PC-9 (cell line): ENCODE measurements at regions not wholly inside any gene's neighbourhood (a gene's known extent, or its start where the extent isn't known, plus 50 kb on each side); places are given as distances from the start of the nearest gene placed in this dataset.

ENCODE experiments used
- BruUV-seq: library from RNA; stranded (reverse); fragments of 400-500 nt; replicated peaks from 2 replicates; lab custom pipeline; 2021; lab: Mats Ljungman, UMichigan
- CTCF ChIA-PET: fragments of 300-600 bp; sonication (Branson Sonifier 250); formaldehyde crosslinking; loops from one replicate; lab custom pipeline; 2022; ENCODE audit warnings: antibody characterized with exemption; lab: Charles Lee
- POLR2A ChIA-PET: fragments of 300-600 bp; sonication (Branson Sonifier 250); formaldehyde crosslinking; loops from one replicate; lab custom pipeline; 2022; ENCODE audit warnings: antibody characterized with exemption; ENCODE audit not compliant: unreplicated experiment; lab: Charles Lee
- DNase-seq, 2 experiments: peaks; one replicate each; pipeline versions ENCODE4 v3.0.0 to v3.0.0-alpha.2; 2015 to 2022; ENCODE audit warnings: mixed read lengths in 1 of 2
- H2AFZ ChIP-seq: fragments of 200-600 bp; sonication (generic); 2 replicates; pipeline ENCODE4 v1.8.1; 2017; ENCODE audit warnings: antibody characterized with exemption
- H3F3A ChIP-seq: fragments of 200-600 bp; sonication (generic); 2 replicates; pipeline ENCODE4 v1.8.1; 2017; ENCODE audit warnings: antibody characterized with exemption, mild to moderate bottlenecking, low read depth; ENCODE audit not compliant: insufficient read depth
- H3K27ac ChIP-seq: fragments of 200-600 bp; sonication (generic); 2 replicates; pipeline ENCODE4 v1.6.1; 2016; ENCODE audit warnings: mixed run types
- H3K27me3 ChIP-seq: fragments of 200-600 bp; sonication (generic); 2 replicates; pipeline ENCODE4 v1.6.1; 2016; ENCODE audit warnings: low read depth, mixed run types; ENCODE audit not compliant: insufficient read depth
- H3K36me3 ChIP-seq: fragments of 200-600 bp; sonication (generic); 2 replicates; pipeline ENCODE4 v1.6.1; 2016; ENCODE audit warnings: low read depth, mixed run types
- H3K4me1 ChIP-seq: fragments of 200-600 bp; sonication (generic); replicated peaks from 2 replicates; pipeline ENCODE4 v1.6.1; 2016; ENCODE audit warnings: mixed run types; ENCODE audit not compliant: insufficient read depth
- H3K4me2 ChIP-seq: fragments of 200-600 bp; sonication (generic); 2 replicates; pipeline ENCODE4 v1.6.1; 2017; ENCODE audit warnings: mixed run types
- H3K4me3 ChIP-seq: fragments of 200-600 bp; sonication (generic); 2 replicates; pipeline ENCODE4 v1.6.1; 2016; ENCODE audit warnings: mixed run types
- H3K79me2 ChIP-seq: fragments of 200-600 bp; sonication (generic); 2 replicates; pipeline ENCODE4 v1.6.1; 2017; ENCODE audit warnings: low read depth, mixed run types
- H3K9me2 ChIP-seq: fragments of 200-600 bp; sonication (generic); 2 replicates; pipeline ENCODE4 v1.8.1; 2017; ENCODE audit warnings: mild to moderate bottlenecking; ENCODE audit not compliant: insufficient read depth
- H3K9me3 ChIP-seq: fragments of 200-600 bp; sonication (generic); 2 replicates; pipeline ENCODE4 v1.8.1; 2016; ENCODE audit warnings: low read depth; ENCODE audit not compliant: insufficient read depth
- H4K20me1 ChIP-seq: fragments of 200-600 bp; sonication (generic); 2 replicates; pipeline ENCODE4 v1.8.1; 2017; ENCODE audit not compliant: insufficient read depth
- CTCF ChIP-seq: fragments of 200-600 bp; sonication (generic); conservative IDR thresholded peaks from 2 replicates; pipeline ENCODE4 v1.6.1; 2017; ENCODE audit warnings: mixed run types, antibody characterized with exemption, mild to moderate bottlenecking, moderate library complexity
- EZH2 ChIP-seq: fragments of 200-600 bp; sonication (generic); IDR thresholded peaks from 2 replicates; pipeline ENCODE4 v1.8.0; 2017; ENCODE audit warnings: antibody characterized with exemption, low read depth
- intact Hi-C: fragments of 100-400 bp; cut with micrococcal nuclease; formaldehyde crosslinking; loops from one replicate; pipeline ENCODE4 v1.10.0; 2022; ENCODE audit not compliant: unreplicated experiment

- Histone ChIP-seq H3K9me3 (no peaks in the 10 kb centered on the region), H3K9me2 (no peaks in the 10 kb centered on the region), H3K4me2 (no peak overlapping the region), H3K4me3 (no peak overlapping the region), H2AFZ (no peak overlapping the region), H3K36me3 (no peaks in the 10 kb centered on the region), H3F3A (no peaks in the 10 kb centered on the region), H4K20me1 (no peaks in the 10 kb centered on the region), H3K79me2 (no peaks in the 10 kb centered on the region), H3K27ac (no peak overlapping the region), H3K27me3 (no peaks in the 10 kb centered on the region), H3K4me1 (peaks cover 4% of the 10 kb centered on the region; the same call in 1 of the 2 replicates)
- CTCF ChIA-PET: no interaction called here
- no peak for DNase-seq
- POLR2A ChIA-PET: no interaction called here
- TF ChIP-seq EZH2: no peak
- no peak for TF ChIP-seq CTCF
- intact Hi-C loops: no loop called here
- no TSS peak for BruUV-seq
Observed at GRCh38 chr14:38135106-38135867, 72.4 kb upstream of the SSTR1 start.

- Histone ChIP-seq H3K36me3 (no peaks in the 10 kb centered on the region), H3K9me2 (no peaks in the 10 kb centered on the region), H4K20me1 (no peaks in the 10 kb centered on the region), H2AFZ (no peak overlapping the region), H3F3A (no peaks in the 10 kb centered on the region), H3K4me3 (no peak overlapping the region), H3K79me2 (no peaks in the 10 kb centered on the region), H3K4me1 (peaks cover 4% of the 10 kb centered on the region; the same call in 1 of the 2 replicates), H3K4me2 (no peak overlapping the region), H3K9me3 (no peaks in the 10 kb centered on the region), H3K27me3 (no peaks in the 10 kb centered on the region), H3K27ac (no peak overlapping the region)
- no peak for TF ChIP-seq CTCF
- no peak for TF ChIP-seq EZH2
- BruUV-seq: no TSS peak
- no peak for DNase-seq
- intact Hi-C loops: no loop called here
- POLR2A ChIA-PET: no interaction called here
- CTCF ChIA-PET: no interaction called here
Observed at GRCh38 chr14:38137005-38137404, 70.7 kb upstream of the SSTR1 start.

- POLR2A ChIA-PET: interaction anchor here (0.6 kb wide), 1 partner anchor 19 kb away, joined by 3 read pairs; no protein-coding TSS in a partner anchor
- H3K27ac ChIP-seq: peak overlapping the region; percentile 37
- H3K4me1 ChIP-seq: peaks cover 9% of the 10 kb centered on the region
- H3K27me3 ChIP-seq: no peaks in the 10 kb centered on the region
- no peaks in the 10 kb centered on the region for H3K9me3 ChIP-seq
- no TSS peak for BruUV-seq
- CTCF ChIA-PET: no interaction called here
- no peaks in the 10 kb centered on the region for H3K36me3 ChIP-seq
- no peaks in the 10 kb centered on the region; the same call in 1 of the 2 replicates for H3F3A ChIP-seq
- no peak overlapping the region for H3K4me3 ChIP-seq
- H3K9me2 ChIP-seq: no peaks in the 10 kb centered on the region
- intact Hi-C loops: no loop called here
- H3K4me2 ChIP-seq: peak overlapping the region; percentile 59
- H3K79me2 ChIP-seq: no peaks in the 10 kb centered on the region
- peak; percentile 16 to 42 for DNase-seq
- H4K20me1 ChIP-seq: no peaks in the 10 kb centered on the region
- peak overlapping the region; percentile 67; the same call in 1 of the 2 replicates for H2AFZ ChIP-seq
- TF ChIP-seq CTCF (no peak), EZH2 (no peak)
Observed at GRCh38 chr14:38138473-38139138, 69.1 kb upstream of the SSTR1 start.
